GM12874 (cell line): ENCODE measurements at regions not wholly inside any gene's neighbourhood (a gene's known extent, or its start where the extent isn't known, plus 50 kb on each side); places are given as distances from the start of the nearest gene placed in this dataset.

ENCODE experiments used
- CTCF ChIP-seq: IDR thresholded peaks from 2 replicates; pipeline ENCODE4 v1.5.1; 2011; ENCODE audit warnings: low read depth, mild to moderate bottlenecking, control low read depth, low read length, moderate library complexity; ENCODE audit not compliant: insufficient read depth

- no peak for TF ChIP-seq CTCF
These were observed 731.4 kb downstream of the NR4A2 start for GRCh38 chr2:155600914-155601760.

GRCh38 chr2:155600296-155600695 is 732.2 kb downstream of the NR4A2 start:
- TF ChIP-seq CTCF: no peak

- no peak for TF ChIP-seq CTCF
These were observed 732.7 kb downstream of the NR4A2 start for GRCh38 chr2:155599834-155600233.

- TF ChIP-seq CTCF: no peak
These were observed 748.8 kb downstream of the NR4A2 start for GRCh38 chr2:155583674-155584195.

- no peak for TF ChIP-seq CTCF
These were observed 757.6 kb downstream of the NR4A2 start for GRCh38 chr2:155574941-155575340.

GRCh38 chr2:155547571-155547970 is 785.0 kb downstream of the NR4A2 start:
- no peak for TF ChIP-seq CTCF

- no peak for TF ChIP-seq CTCF
These were observed 785.6 kb downstream of the NR4A2 start for GRCh38 chr2:155546721-155547555.
